Neuron (in vitro differentiated cells): ENCODE measurements at regions not wholly inside any gene's neighbourhood (a gene's known extent, or its start where the extent isn't known, plus 50 kb on each side); places are given as distances from the start of the nearest gene placed in this dataset.
"Not testable (repeated sequence)": the region's sequence is repeated elsewhere in the genome, so short reads cannot be mapped to it uniquely, and the experiment has no call there.

Experiments
- H2AFZ ChIP-seq: one replicate; pipeline ENCODE4 v1.6.1; 2013; ENCODE audit warnings: low read depth, mild to moderate bottlenecking, inconsistent platforms, low read length, moderate library complexity
- H3K27me3 ChIP-seq: one replicate; pipeline ENCODE4 v1.6.1; 2013; ENCODE audit warnings: low read length; ENCODE audit not compliant: insufficient read depth
- H3K36me3 ChIP-seq: one replicate; pipeline ENCODE4 v1.6.1; 2013; ENCODE audit warnings: low read length; ENCODE audit not compliant: insufficient read depth
- H3K4me1 ChIP-seq: one replicate; pipeline ENCODE4 v1.6.1; 2013; ENCODE audit warnings: low read length; ENCODE audit not compliant: insufficient read depth
- H3K4me3 ChIP-seq: 2 replicates; pipeline ENCODE4 v1.5.1; 2013; ENCODE audit warnings: mild to moderate bottlenecking, low read length, moderate library complexity
- H3K9me3 ChIP-seq: one replicate; pipeline ENCODE4 v1.6.1; 2013; ENCODE audit warnings: low read length

- Histone ChIP-seq H3K36me3 (no peaks in the 10 kb centered on the region), H3K4me3 (no peak overlapping the region), H3K4me1 (no peaks in the 10 kb centered on the region), H3K9me3 (no peaks in the 10 kb centered on the region), H2AFZ (no peak overlapping the region), H3K27me3 (no peaks in the 10 kb centered on the region)
Measured at GRCh38 chr4:159941076-159941475, 838.2 kb downstream of the RAPGEF2 start.

- peaks cover 2% of the 10 kb centered on the region for H3K4me1 ChIP-seq
- no peaks in the 10 kb centered on the region for H3K9me3 ChIP-seq
- H3K36me3 ChIP-seq: no peaks in the 10 kb centered on the region
- H2AFZ ChIP-seq: no peak overlapping the region
- no peak overlapping the region for H3K4me3 ChIP-seq
- no peaks in the 10 kb centered on the region for H3K27me3 ChIP-seq
Measured at GRCh38 chr4:159944477-159944876, 841.6 kb downstream of the RAPGEF2 start.

- Histone ChIP-seq H3K27me3 (no peaks in the 10 kb centered on the region), H3K36me3 (no peaks in the 10 kb centered on the region)
Measured at GRCh38 chr4:159946983-159947615, 844.2 kb downstream of the RAPGEF2 start.

GRCh38 chr4:159950707-159951106, 847.8 kb downstream of the RAPGEF2 start:
- Histone ChIP-seq H3K9me3 (no peaks in the 10 kb centered on the region), H3K4me3 (no peak overlapping the region), H2AFZ (no peak overlapping the region), H3K27me3 (no peaks in the 10 kb centered on the region), H3K4me1 (peaks cover 8% of the 10 kb centered on the region), H3K36me3 (no peaks in the 10 kb centered on the region)

More at GRCh38 chr4:159946983-159947615, 844.2 kb downstream of the RAPGEF2 start:
- Histone ChIP-seq H3K9me3 (no peaks in the 10 kb centered on the region), H3K4me1 (peaks cover 2% of the 10 kb centered on the region), H3K4me3 (no peak overlapping the region), H2AFZ (no peak overlapping the region)

- H3K4me1 ChIP-seq: no peaks in the 10 kb centered on the region
- H3K4me3 ChIP-seq: no peak overlapping the region
- no peak overlapping the region for H2AFZ ChIP-seq
- H3K36me3 ChIP-seq: no peaks in the 10 kb centered on the region
- no peaks in the 10 kb centered on the region for H3K9me3 ChIP-seq
- H3K27me3 ChIP-seq: no peaks in the 10 kb centered on the region
Measured at GRCh38 chr4:159966746-159967145, 863.9 kb downstream of the RAPGEF2 start.

DNA sequence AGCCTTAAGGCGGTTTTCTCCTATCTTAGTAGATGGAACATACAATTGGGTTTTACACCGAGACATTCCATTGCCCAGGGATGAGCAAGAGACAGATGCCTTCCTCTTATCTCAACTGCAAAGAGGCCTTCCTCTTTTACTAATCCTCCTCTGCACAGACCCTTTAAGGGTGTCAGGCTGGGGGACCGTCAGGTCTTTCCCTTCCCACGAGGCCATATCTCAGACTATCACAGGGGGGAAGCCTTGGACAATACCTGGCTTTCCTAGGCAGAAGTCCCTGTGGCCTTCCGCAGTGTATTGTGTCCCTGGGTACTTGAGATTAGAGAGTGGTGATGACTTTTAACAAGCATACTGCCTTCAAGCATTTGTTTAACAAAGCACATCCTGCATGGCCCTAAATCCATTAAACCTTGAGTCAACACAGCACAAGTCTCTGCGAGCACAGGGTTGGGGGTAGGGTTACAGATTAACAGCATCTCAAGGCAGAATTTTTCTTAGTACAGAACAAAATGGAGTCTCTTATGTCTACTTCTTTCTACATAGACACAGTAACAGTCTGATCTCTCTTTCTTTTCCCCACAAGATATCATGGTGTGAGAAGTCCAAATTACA, 874.1 kb downstream of the RAPGEF2 start:
- not testable (repeated sequence) for H3K36me3 ChIP-seq, H3K4me1 ChIP-seq, H3K9me3 ChIP-seq, H3K4me3 ChIP-seq, H3K27me3 ChIP-seq, H2AFZ ChIP-seq

DNA sequence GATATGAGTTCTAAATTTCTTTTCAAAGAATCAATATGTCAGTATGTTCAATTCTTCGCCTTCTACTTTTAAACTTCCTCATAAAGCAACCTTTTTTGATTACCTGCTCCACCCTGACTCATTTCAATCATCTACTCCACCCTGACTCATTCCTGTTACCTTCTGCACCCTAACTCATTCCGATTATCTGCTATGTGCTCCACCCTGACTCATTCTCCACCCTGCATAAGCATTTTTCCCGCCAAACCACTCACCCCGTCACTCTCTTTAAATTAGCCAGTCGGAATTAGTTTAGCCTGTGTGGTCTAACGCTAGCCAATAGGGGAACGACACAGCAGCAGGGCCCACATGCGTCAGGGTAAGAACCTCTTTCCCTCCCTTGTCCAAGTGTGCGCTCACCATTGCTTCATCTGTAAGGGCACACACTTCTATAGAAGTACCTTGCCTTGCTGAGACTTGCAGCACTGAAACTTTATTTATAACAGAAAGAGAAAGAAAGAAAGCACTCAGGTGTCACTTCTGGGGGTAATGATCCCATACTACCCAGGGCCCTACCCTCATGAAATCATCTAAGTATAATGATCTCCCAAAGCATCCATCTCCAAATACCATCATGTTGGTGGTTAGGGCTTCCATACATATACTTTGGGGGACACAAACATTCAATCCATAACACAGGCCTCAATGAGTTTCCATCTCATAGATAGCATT, 875.2 kb downstream of the RAPGEF2 start:
- Histone ChIP-seq H3K27me3 (no peaks in the 10 kb centered on the region), H3K4me1 (no peaks in the 10 kb centered on the region), H2AFZ (no peak overlapping the region), H3K9me3 (no peaks in the 10 kb centered on the region), H3K36me3 (no peaks in the 10 kb centered on the region), H3K4me3 (no peak overlapping the region)

DNA sequence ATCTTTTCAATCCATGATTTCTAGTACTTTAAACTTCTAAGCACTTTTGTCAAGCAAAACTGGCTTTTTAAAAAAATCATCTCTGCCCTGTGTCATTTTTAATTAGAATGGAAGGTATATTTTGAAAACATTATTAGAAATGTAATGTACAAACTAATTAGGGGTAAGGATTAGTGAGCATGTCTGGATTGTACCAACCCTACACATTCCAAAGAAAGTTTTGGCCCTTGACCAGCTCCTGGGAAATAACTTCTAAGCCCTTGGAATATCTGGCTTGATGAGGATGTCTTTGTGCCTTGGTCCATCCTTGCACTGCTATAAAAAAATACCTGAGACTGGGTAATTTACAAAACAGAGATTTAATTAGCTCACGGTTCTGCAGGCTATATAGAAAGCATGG, 876.5 kb downstream of the RAPGEF2 start:
- Histone ChIP-seq H3K4me3 (no peak overlapping the region), H3K27me3 (no peaks in the 10 kb centered on the region), H2AFZ (no peak overlapping the region), H3K9me3 (no peaks in the 10 kb centered on the region), H3K36me3 (no peaks in the 10 kb centered on the region), H3K4me1 (no peaks in the 10 kb centered on the region)

DNA sequence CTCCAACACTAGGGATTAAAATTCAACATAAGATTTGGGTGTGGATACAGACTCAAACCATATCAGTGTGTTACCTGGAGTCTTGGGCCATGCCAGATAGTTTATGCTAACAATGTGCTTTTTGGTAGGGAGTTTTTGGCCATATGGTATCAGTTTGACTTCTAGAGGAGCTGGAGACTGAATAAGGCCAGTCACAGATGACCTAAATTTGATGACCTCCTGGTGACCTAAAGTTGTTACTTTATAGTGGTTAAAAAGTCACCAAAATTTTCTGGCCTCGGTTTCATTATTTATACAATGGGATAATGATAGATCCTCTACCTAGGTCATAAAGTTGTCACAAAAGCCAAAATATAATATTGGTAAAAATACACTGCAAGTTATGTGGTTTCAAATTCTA, 877.1 kb downstream of the RAPGEF2 start:
- Histone ChIP-seq H3K27me3 (no peaks in the 10 kb centered on the region), H3K4me3 (no peak overlapping the region), H3K36me3 (no peaks in the 10 kb centered on the region), H3K9me3 (no peaks in the 10 kb centered on the region), H2AFZ (no peak overlapping the region), H3K4me1 (no peaks in the 10 kb centered on the region)

- no peak overlapping the region for H2AFZ ChIP-seq
- H3K9me3 ChIP-seq: no peaks in the 10 kb centered on the region
- no peaks in the 10 kb centered on the region for H3K27me3 ChIP-seq
- H3K4me3 ChIP-seq: no peak overlapping the region
- H3K4me1 ChIP-seq: no peaks in the 10 kb centered on the region
- no peaks in the 10 kb centered on the region for H3K36me3 ChIP-seq
Measured at GRCh38 chr4:159980826-159981468, 878.1 kb downstream of the RAPGEF2 start.

DNA sequence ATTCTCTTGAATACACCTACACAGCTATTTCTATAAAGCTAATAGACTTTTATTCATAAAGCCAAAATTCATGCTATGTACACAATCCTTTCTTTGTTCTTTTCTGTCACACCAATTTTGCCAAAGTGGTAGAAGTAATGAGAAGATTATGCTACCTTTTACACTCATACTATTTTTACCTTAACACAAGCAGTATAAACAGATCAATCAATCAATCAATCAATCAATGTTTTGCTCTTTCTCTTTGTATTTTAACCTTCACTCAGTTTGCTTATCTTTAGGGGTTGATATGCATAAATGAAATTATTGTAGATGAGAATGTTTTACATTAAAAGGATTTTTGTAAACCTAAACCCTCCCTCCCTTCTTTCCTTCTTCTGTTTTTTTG, 878.6 kb downstream of the RAPGEF2 start:
- no peaks in the 10 kb centered on the region for H3K36me3 ChIP-seq
- H3K9me3 ChIP-seq: no peaks in the 10 kb centered on the region
- no peaks in the 10 kb centered on the region for H3K4me1 ChIP-seq
- H3K27me3 ChIP-seq: no peaks in the 10 kb centered on the region
- no peak overlapping the region for H3K4me3 ChIP-seq
- no peak overlapping the region for H2AFZ ChIP-seq

DNA sequence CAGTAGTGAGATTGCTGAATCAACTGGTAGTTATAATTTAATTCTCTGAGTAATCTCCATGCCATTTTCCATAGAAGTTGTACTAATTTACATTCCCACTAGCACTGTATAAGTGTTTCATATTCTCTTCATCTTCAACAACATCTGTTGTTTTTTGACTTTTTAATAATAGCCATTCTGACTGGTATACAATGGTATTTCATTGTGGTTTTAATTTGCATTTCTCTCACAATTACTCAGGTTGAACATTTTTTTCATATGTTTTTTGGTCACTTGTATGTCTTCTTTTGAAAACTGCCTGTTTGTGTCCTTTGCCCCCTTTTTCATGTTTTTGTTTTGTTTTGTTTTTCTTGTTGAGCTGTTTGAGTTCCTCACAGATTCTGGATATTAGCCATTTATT, 880.2 kb downstream of the RAPGEF2 start:
- no peaks in the 10 kb centered on the region for H3K36me3 ChIP-seq
- H3K4me1 ChIP-seq: no peaks in the 10 kb centered on the region
- no peak overlapping the region for H3K4me3 ChIP-seq
- H2AFZ ChIP-seq: no peak overlapping the region
- no peaks in the 10 kb centered on the region for H3K9me3 ChIP-seq
- H3K27me3 ChIP-seq: no peaks in the 10 kb centered on the region
